ENCODE measurements at regions not wholly inside any gene's neighbourhood (a gene's known extent, or its start where the extent isn't known, plus 50 kb on each side); places are given as distances from the start of the nearest gene placed in this dataset.

DNA sequence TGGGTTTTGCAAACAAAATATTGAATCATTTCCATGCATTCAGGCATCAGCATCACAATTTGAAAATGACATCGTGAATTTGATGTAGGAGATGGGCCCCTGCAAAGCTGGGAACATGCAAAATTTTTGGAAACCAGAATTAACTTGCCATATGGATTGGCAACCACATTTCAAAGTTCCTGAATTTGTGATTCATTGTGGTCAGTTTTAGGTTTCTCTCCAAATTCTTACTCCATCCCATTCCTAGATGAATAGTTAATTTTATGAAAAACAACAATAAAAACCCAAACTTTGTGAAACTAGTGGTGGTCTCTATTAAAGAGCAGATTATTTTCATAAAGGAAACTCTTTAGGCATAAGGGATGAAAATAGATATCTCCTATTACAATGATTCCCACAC is 107.8 kb upstream of the SLIT3 start:
- FAIRE-seq (no peak), DNase-seq (ENCODE audit: low read depth in 1 of 2, low spot score in 2 of 2) (no peak)
- H3K56ac ChIP-seq (replicated peaks; ENCODE audit: insufficient read length, low read depth, low read length): no peak overlapping the region
- no peak overlapping the region for H3K4me3 ChIP-seq (ENCODE audit: extremely low read depth in 1 of 4, insufficient read depth in 2 of 4, low read depth in 3 of 4, low read length in 4 of 4)
- H4K5ac ChIP-seq (ENCODE audit: insufficient read length, low read depth, low read length): no peak overlapping the region
- TF ChIP-seq RAD21 (IDR thresholded peaks at IDR 0.05 in 1 of 2, conservative IDR thresholded peaks at IDR 0.05 in 1 of 2; ENCODE audit: low read depth in 2 of 2, low read length in 2 of 2): no peak
- no peak for TF ChIP-seq CBX8 (IDR thresholded peaks at IDR 0.05; ENCODE audit: borderline replicate concordance, low read depth, low read length)
- TF ChIP-seq ASH2L (IDR thresholded peaks at IDR 0.05; ENCODE audit: low read length): no peak
- TF ChIP-seq SIX5 (IDR thresholded peaks at IDR 0.05; ENCODE audit: low read depth, low read length): no peak
- no peak for TF ChIP-seq CHD2 (IDR thresholded peaks at IDR 0.05; ENCODE audit: low read length)
- no peak for TF ChIP-seq MAFK (IDR thresholded peaks at IDR 0.05; ENCODE audit: low read depth, low read length)
- no peak for TF ChIP-seq JUN (IDR thresholded peaks at IDR 0.05; ENCODE audit: low read depth, low read length)
- TF ChIP-seq HDAC2 (IDR thresholded peaks at IDR 0.05; ENCODE audit: borderline replicate concordance in 1 of 2, low read depth in 2 of 2, low read length in 2 of 2): no peak
- no peak for TF ChIP-seq KDM4A (IDR thresholded peaks at IDR 0.05; ENCODE audit: low read depth, low read length, severe bottlenecking)
- TF ChIP-seq RFX5 (IDR thresholded peaks at IDR 0.05; ENCODE audit: borderline replicate concordance, low read depth, low read length): no peak
- no peak overlapping the region for H2BK120ac ChIP-seq (replicated peaks; ENCODE audit: low read depth, low read length)
- H2BK12ac ChIP-seq (ENCODE audit: low read depth, low read length): no peak overlapping the region
- H3K4ac ChIP-seq (replicated peaks; ENCODE audit: insufficient read length, low read depth, low read length): no peak overlapping the region
- H4K20me1 ChIP-seq (replicated peaks in 1 of 2; ENCODE audit: control insufficient read depth in 1 of 2, insufficient read depth in 2 of 2, low read length in 2 of 2): no peaks in the 10 kb centered on the region
- no peak overlapping the region for H2AK5ac ChIP-seq (ENCODE audit: low read depth, low read length)
- no peak overlapping the region for H3K18ac ChIP-seq (ENCODE audit: extremely low read depth, low read length)
- no peak overlapping the region for H2AFZ ChIP-seq (ENCODE audit: low read length)
- H3K79me2 ChIP-seq (ENCODE audit: control insufficient read depth in 1 of 2, insufficient read depth in 2 of 2, low read length in 2 of 2): no peaks in the 10 kb centered on the region
- POLR2A ChIA-PET (ENCODE audit: partially characterized antibody): no interaction called here
- H3K27me3 ChIP-seq (replicated peaks in 1 of 4; ENCODE audit: control insufficient read depth in 3 of 4, extremely low read depth in 1 of 4, insufficient read depth in 3 of 4, low read length in 3 of 4): no peaks in the 10 kb centered on the region
- no peak overlapping the region for H3K14ac ChIP-seq (ENCODE audit: insufficient read length)
- H3K79me1 ChIP-seq (ENCODE audit: low read depth, low read length): no peaks in the 10 kb centered on the region
- 94% methylated on average over 1 of the region's 1 CpG; no CpG with 5 or more reads in 1 of the 2 experiments for WGBS, 2 experiments (ENCODE audit: extremely low coverage in 1 of 2, insufficient coverage in 1 of 2, insufficient read length in 1 of 2, insufficient replicate concordance in 2 of 2, low coverage in 1 of 2, low lambda C conversion rate in 2 of 2, missing lambda C conversion rate in 1 of 2)
- H3K36me3 ChIP-seq (ENCODE audit: control insufficient read depth in 2 of 4, insufficient read depth in 4 of 4, low read length in 3 of 4): no peaks in the 10 kb centered on the region
- H3K4me2 ChIP-seq (ENCODE audit: insufficient read depth in 1 of 2, low read depth in 2 of 2, low read length in 2 of 2): no peak overlapping the region
- H2BK20ac ChIP-seq (ENCODE audit: low read length): no peak overlapping the region
- no peak overlapping the region for H2BK15ac ChIP-seq (ENCODE audit: low read length)
- no peak overlapping the region for H3K9ac ChIP-seq (replicated peaks in 1 of 4; ENCODE audit: extremely low read depth in 1 of 4, low read depth in 3 of 4, low read length in 3 of 4)
- no peaks in the 10 kb centered on the region for H3K23me2 ChIP-seq (ENCODE audit: low read depth, low read length)
- CTCF ChIA-PET (ENCODE audit: partially characterized antibody): interaction anchor here (1.2 kb wide), 1 partner anchor 14 kb away, joined by 3 read pairs; no protein-coding TSS in a partner anchor
- H3K4me1 ChIP-seq (replicated peaks in 1 of 4; ENCODE audit: control insufficient read depth in 3 of 4, insufficient read depth in 4 of 4, low read length in 3 of 4): no peaks in the 10 kb centered on the region
- H4K8ac ChIP-seq (ENCODE audit: extremely low read depth, insufficient read depth, low read length): no peak overlapping the region
- no peak overlapping the region for H3K23ac ChIP-seq (ENCODE audit: insufficient read length)
- no peak overlapping the region for H3K27ac ChIP-seq (ENCODE audit: low read depth, low read length)
- H4K91ac ChIP-seq (replicated peaks; ENCODE audit: insufficient read length, low read length): no peak overlapping the region
- H3K9me3 ChIP-seq (ENCODE audit: insufficient read depth in 2 of 2, low read depth in 1 of 2, low read length in 1 of 2): no peaks in the 10 kb centered on the region
- H2BK5ac ChIP-seq (ENCODE audit: low read depth, low read length): no peak overlapping the region

Measured in H1 (cell line).